ENCODE measurements at regions not wholly inside any gene's neighbourhood (a gene's known extent, or its start where the extent isn't known, plus 50 kb on each side); places are given as distances from the start of the nearest gene placed in this dataset.

DNA sequence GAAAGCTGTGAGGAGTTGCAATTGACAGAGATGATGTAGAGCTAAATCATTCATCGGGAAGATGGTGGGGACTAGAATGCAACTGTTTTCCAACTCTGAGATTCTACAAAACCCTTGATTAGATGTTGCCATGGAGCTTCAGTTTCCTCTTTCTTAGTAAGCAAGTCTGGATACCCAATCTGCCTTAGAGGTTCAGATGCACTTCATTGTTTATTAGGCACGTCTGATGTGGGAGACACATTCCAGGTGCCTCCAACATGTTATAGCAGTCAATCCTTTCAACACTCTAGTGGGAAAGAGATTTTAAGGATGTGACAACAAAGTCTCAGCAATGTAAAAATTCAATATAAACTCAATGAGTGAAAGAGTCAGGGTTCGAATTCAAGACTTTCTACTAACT lies 291.3 kb upstream of the PHYHIPL start:
- TF ChIP-seq, protein P1, sequence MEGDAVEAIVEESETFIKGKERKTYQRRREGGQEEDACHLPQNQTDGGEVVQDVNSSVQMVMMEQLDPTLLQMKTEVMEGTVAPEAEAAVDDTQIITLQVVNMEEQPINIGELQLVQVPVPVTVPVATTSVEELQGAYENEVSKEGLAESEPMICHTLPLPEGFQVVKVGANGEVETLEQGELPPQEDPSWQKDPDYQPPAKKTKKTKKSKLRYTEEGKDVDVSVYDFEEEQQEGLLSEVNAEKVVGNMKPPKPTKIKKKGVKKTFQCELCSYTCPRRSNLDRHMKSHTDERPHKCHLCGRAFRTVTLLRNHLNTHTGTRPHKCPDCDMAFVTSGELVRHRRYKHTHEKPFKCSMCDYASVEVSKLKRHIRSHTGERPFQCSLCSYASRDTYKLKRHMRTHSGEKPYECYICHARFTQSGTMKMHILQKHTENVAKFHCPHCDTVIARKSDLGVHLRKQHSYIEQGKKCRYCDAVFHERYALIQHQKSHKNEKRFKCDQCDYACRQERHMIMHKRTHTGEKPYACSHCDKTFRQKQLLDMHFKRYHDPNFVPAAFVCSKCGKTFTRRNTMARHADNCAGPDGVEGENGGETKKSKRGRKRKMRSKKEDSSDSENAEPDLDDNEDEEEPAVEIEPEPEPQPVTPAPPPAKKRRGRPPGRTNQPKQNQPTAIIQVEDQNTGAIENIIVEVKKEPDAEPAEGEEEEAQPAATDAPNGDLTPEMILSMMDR (conservative IDR thresholded peaks at IDR 0.05; ENCODE audit: low read depth) = no peak
- no peak overlapping the region for H3K27ac ChIP-seq
- no peak for DNase-seq (ENCODE audit: low spot score)
- POLR2A ChIA-PET (ENCODE audit: low non-redundant PET) = no interaction called here
- CTCF ChIA-PET = no interaction called here

DNA sequence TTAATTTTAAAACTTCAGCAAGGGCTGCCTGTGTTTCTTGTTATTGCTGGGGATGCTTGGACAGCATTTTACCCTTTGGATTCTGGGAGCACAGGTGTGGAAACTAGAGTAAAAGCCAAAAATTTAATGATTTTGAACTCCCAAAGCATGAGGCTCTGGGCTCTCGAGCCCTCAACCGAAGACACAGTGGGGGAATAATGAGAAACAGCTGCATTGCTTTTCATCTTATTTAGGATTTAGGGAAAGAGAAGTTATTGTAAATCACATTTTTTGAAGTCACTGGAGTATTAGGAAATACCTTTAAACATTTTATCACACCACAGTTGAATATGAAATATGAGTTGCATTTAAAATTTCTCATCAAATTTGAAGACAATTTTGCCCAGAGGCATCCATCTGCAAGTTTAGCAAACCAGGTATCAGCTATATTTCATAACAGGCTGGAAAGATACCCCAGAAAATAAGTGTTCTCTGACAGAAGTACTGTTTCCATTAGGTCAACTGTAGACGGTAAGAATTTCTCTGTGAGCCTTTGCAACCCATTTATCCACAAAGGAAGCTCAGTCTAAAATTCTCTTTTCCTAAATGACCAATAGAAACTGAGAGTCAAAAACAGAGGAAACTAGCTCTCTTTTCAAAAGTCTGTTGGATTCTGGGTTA lies 290.6 kb upstream of the PHYHIPL start:
- ChIA-PET POLR2A (ENCODE audit: low non-redundant PET) (no interaction called here), CTCF (no interaction called here)

DNA sequence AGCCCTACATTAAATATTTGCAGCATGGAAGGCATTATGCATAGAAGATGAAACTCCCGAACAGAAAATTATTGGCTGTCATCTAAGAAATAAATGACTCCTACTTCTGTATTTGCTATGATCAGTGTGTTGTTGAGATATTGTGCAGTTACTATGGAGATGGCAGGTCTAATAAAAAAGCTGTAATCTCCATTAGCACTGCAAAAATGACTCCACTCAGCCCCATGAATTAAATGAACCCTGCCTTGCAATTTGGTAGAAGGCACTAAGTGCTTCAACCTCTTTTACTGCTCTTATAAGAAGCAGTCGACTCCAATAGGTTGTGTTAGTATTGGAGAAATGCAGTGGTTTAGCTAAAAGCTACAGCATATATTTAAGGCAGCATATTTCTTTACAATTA lies 290.0 kb upstream of the PHYHIPL start:
- TF ChIP-seq, protein P1 (conservative IDR thresholded peaks at IDR 0.05; ENCODE audit: low read depth) = no peak
- DNase-seq (ENCODE audit: low spot score) = no peak
- POLR2A ChIA-PET (ENCODE audit: low non-redundant PET) = no interaction called here
- no peak overlapping the region for H3K27ac ChIP-seq
- CTCF ChIA-PET = no interaction called here

More for the DNA sequence above, 290.6 kb upstream of the PHYHIPL start:
- TF ChIP-seq, protein P1 (conservative IDR thresholded peaks at IDR 0.05; ENCODE audit: low read depth) = no peak
- H3K27ac ChIP-seq = no peak overlapping the region
- no peak for DNase-seq (ENCODE audit: low spot score)

DNA sequence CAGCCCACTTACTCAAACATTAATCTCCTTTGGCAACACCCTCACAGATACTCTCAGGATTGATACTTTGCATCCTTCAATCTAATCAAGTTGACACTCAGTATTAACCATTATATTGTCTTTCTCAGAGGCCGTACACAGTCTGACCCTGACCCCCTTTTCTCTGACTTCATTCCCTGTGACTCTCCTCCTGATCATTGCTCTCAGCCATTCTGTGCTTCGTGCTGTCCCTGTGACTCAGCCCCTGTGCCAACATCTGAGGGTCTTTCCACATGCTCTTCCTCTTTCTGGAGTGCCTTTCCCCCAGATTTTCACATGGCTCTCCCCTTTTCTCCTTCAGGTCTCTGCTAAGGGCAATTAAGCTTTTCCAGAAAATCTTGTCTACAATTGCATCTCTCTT lies 289.0 kb upstream of the PHYHIPL start:
- DNase-seq (ENCODE audit: low spot score) = no peak
- no peak overlapping the region for H3K27ac ChIP-seq
- ChIA-PET CTCF (no interaction called here), POLR2A (ENCODE audit: low non-redundant PET) (no interaction called here)
- TF ChIP-seq, protein P1 (conservative IDR thresholded peaks at IDR 0.05; ENCODE audit: low read depth) = no peak

DNA sequence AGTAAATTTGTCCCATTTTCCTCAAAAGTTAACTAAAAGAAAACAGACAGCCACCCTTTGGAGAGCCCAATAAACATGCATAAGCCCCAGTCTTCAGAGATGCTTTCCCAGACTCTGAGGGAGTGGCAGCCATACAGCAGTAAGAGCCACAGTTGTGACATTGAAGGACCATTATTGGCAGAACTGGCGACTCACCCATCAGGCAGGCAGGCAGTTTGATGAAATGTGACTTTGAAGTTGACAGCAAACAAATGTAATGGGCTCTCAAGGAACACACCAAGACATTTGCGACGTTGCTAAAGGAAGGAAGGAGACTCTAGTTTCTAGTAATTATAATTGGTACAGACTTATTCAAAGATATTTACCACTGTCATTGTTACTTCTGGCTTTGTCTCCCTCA lies 287.5 kb upstream of the PHYHIPL start:
- ChIA-PET POLR2A (ENCODE audit: low non-redundant PET) (no interaction called here), CTCF (no interaction called here)
- no peak for DNase-seq (ENCODE audit: low spot score)
- TF ChIP-seq, protein P1 (conservative IDR thresholded peaks at IDR 0.05; ENCODE audit: low read depth) = no peak
- no peak overlapping the region for H3K27ac ChIP-seq

DNA sequence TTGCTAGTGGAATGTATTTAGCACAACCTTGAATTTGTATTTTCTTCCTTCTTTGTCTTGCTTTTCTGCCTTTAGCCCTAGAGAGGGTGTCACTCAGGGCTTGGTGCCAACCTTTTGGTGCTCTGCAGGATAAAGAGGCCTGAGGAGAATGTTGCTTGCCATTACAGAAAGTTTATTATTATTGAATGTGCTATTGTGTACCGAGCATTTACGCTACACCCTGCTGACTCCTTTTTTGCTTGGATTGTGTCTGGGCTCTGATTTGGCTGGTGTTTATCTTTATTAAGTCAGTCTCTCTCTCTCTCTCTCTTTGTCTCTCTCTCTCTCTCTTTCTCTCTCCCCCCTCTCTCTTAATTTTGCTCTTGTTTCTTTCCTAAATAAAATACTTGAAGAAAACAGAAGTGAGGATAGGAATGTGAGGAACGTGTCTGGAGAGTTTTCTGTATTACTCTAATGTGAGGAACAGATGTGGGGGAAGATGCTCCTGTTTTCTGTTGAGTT lies 284.4 kb upstream of the PHYHIPL start:
- ChIA-PET POLR2A (ENCODE audit: low non-redundant PET) (no interaction called here), CTCF (interaction anchor here (0.8 kb wide), 1 partner anchor 1084 kb away, joined by 3 read pairs; no protein-coding TSS in a partner anchor)
- TF ChIP-seq, protein P1 (conservative IDR thresholded peaks at IDR 0.05; ENCODE audit: low read depth) = no peak
- no peak overlapping the region for H3K27ac ChIP-seq
- no peak for DNase-seq (ENCODE audit: low spot score)

Measured in RWPE1 (cell line).